Thyroid gland (tissue), 4 donors: ENCODE measurements at regions not wholly inside any gene's neighbourhood (a gene's known extent, or its start where the extent isn't known, plus 50 kb on each side); places are given as distances from the start of the nearest gene placed in this dataset.

Experiments
- DNase-seq, 2 donors: peaks; one replicate each; pipeline ENCODE4 v3.0.0-alpha.2; 2019
- H3K27ac ChIP-seq, 3 donors: fragments of 200-600 bp; sonication (generic); 1 replicate in 2 of 3; 2 replicates in 1 of 3; pipeline ENCODE4 v1.5.1; 2016 to 2019; ENCODE audit warnings: mild to moderate bottlenecking in 1 of 3, moderate library complexity in 1 of 3
- H3K27me3 ChIP-seq: fragments of 200-600 bp; sonication (generic); one replicate; pipeline ENCODE4 v1.5.1; 2019
- H3K36me3 ChIP-seq, 2 donors: fragments of 200-600 bp; sonication (generic); one replicate each; pipeline ENCODE4 v1.5.1; 2016 to 2019
- H3K4me1 ChIP-seq, 2 donors: fragments of 200-600 bp; sonication (generic); one replicate each; pipeline ENCODE4 v1.5.1; 2017 to 2019
- H3K4me3 ChIP-seq, 3 donors: fragments of 200-600 bp; sonication (generic); replicated peaks in 1 of 3; 1 replicate in 2 of 3; 2 replicates in 1 of 3; pipeline ENCODE4 v1.5.1; 2016; ENCODE audit warnings: mild to moderate bottlenecking in 1 of 3
- H3K9me3 ChIP-seq: fragments of 200-600 bp; sonication (generic); one replicate; pipeline ENCODE4 v1.5.1; 2017
- POLR2A ChIP-seq, 2 donors: fragments of 450-650 bp; IDR thresholded peaks; one replicate each; pipeline ENCODE4 v1.6.1; 2017; ENCODE audit warnings: antibody characterized with exemption in 2 of 2, mild to moderate bottlenecking in 2 of 2, moderate library complexity in 1 of 2
- WGBS, 2 donors: methylation state at CpG; one replicate each; pipeline ENCODE4 v1.1.5; 2017; 5-methylcytosine and 5-hydroxymethylcytosine counted together
- intact Hi-C: fragments of 100-400 bp; cut with DNase I; formaldehyde crosslinking; loops from one replicate; pipeline ENCODE4 v1.15.1; 2023
- TF ChIP-seq, protein P1 (sequence below), 6 experiments: fragments of 200-600 bp in 3 of 6; fragments of 450-650 bp in 3 of 6; sonication (generic) in 3 of 6; IDR thresholded peaks; one replicate each; pipeline ENCODE4 v1.5.1; 2016 to 2019; ENCODE audit warnings: antibody characterized with exemption in 6 of 6, mild to moderate bottlenecking in 2 of 6, inconsistent platforms in 1 of 6, moderate library complexity in 1 of 6

DNA sequence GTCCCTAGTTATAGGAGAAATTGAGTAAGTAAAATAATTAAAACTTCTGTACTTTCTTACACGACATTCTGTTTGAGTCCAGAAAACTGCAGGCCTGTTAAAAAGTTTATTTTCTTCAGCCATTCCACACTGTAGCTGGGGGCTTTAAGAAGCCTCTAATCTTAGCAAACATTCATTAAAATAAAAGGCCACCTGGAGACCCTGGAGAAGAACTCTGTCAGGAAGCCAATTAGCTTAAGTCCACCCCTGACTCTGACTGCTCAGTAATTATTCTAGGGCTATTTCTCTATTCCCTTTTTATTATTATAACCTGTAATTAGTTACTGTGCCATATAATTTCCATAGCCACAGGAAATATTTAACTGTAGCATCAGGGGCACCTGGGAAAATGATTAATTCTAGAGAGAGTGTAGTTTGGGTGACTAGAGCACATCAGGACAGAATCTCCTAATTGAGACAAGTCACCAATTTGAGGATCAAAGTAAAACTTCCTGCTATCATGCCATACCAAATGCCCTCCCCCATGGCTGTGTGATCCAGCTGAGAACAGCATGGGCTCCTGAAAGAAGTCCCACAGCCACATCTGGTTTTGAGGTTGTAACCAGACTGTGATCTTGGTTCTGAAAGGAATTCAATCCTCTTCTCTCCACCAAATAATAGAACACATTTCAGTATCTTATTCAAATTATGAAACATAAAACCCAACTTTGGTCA lies 1302.3 kb downstream of the XPNPEP1 start:
- TF ChIP-seq, protein P1, sequence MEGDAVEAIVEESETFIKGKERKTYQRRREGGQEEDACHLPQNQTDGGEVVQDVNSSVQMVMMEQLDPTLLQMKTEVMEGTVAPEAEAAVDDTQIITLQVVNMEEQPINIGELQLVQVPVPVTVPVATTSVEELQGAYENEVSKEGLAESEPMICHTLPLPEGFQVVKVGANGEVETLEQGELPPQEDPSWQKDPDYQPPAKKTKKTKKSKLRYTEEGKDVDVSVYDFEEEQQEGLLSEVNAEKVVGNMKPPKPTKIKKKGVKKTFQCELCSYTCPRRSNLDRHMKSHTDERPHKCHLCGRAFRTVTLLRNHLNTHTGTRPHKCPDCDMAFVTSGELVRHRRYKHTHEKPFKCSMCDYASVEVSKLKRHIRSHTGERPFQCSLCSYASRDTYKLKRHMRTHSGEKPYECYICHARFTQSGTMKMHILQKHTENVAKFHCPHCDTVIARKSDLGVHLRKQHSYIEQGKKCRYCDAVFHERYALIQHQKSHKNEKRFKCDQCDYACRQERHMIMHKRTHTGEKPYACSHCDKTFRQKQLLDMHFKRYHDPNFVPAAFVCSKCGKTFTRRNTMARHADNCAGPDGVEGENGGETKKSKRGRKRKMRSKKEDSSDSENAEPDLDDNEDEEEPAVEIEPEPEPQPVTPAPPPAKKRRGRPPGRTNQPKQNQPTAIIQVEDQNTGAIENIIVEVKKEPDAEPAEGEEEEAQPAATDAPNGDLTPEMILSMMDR (IDR thresholded peaks at IDR 0.05), result no peak
- TF ChIP-seq POLR2A (IDR thresholded peaks at IDR 0.05), result no peak
- 46 to 72% methylated on average over 1 of the region's 1 CpG for WGBS, 2 donors
- intact Hi-C loops, result no loop called here
- no peak for DNase-seq
- Histone ChIP-seq H3K4me3 (no peak overlapping the region), H3K27me3 (no peaks in the 10 kb centered on the region), H3K27ac (no peak overlapping the region), H3K4me1 (no peaks in the 10 kb centered on the region), H3K36me3 (no peaks in the 10 kb centered on the region), H3K9me3 (no peaks in the 10 kb centered on the region)

DNA sequence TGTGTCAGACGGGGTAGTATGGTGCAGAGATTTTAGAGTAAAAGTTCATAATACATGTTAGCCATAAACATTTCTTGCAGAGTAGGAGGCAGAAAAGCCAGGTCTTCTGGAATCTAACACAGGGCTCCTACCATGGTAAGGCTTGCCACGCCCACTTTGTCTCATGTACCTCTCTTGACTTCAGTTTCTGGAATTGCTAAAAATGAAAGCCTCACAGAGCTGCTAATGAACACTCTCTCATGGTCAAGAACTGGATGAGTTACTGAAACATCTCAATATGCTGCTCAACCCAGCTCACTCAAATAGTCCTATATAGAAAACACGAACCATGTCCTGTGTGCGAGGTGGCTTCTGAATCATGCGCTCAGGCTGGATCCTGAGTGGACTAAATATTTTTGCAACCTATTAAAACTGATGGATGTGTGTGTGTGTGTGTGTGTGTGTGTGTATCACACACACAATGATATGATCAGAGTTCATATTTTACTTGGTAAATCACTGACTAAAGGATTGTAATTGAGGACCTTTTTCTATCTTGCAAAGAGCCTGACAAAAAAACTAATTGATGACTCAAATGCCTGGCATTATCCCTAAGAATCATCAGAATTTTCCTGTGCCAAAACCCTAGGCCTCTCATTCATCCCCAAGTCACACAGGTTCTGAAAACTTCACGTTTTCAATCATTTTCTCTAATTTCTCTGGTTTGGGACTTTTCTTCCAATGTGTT lies 1306.6 kb downstream of the XPNPEP1 start:
- intact Hi-C loops, result no loop called here
- H3K4me3 ChIP-seq, result no peak overlapping the region
- H3K27ac ChIP-seq, result no peak overlapping the region
- WGBS, 2 donors, result 77 to 94% methylated on average over 6 of the region's 6 CpGs
- H3K27me3 ChIP-seq, result no peaks in the 10 kb centered on the region
- DNase-seq, result no peak
- no peaks in the 10 kb centered on the region for H3K9me3 ChIP-seq
- H3K4me1 ChIP-seq, result no peaks in the 10 kb centered on the region
- TF ChIP-seq, protein P1 (IDR thresholded peaks at IDR 0.05), result no peak
- TF ChIP-seq POLR2A (IDR thresholded peaks at IDR 0.05), result no peak
- no peaks in the 10 kb centered on the region for H3K36me3 ChIP-seq

DNA sequence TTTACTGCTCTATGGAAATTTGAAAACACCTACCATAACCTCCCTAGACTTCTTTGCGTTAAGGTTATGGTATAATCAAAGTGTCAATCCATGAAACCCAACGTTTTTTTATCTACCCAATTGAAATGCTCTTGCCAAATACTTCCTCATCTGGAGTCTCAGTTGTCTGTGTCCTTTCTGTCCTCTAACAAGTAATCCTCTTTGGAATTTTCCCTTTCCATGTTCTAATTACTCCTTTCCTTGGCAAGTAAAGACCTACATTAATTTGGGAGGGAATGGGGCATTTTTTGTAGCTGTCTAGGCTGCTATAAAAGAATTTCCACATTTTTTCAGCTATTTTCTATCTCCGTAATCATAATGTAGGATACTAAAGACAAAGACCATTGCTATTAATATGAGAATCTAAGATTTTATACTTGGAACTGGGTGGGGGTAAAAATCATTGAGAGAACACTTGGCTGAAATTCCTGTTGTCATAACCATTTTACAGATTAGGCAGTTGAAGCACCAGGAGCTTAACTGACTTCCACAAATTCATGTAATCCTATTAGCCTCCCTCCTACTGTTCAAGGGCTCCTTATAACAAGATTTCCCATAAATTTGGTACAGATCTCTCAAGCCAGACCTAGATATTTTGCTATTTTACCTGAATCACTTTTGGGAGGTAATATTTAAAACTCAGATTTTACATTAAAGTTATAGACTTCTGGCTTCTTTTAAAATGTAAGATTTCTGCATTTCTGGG lies 1307.6 kb downstream of the XPNPEP1 start:
- H3K36me3 ChIP-seq, result no peaks in the 10 kb centered on the region
- no peak overlapping the region for H3K4me3 ChIP-seq
- no peak overlapping the region for H3K27ac ChIP-seq
- intact Hi-C loops, result no loop called here
- no peak for DNase-seq
- no peak for TF ChIP-seq POLR2A (IDR thresholded peaks at IDR 0.05)
- TF ChIP-seq, protein P1 (IDR thresholded peaks at IDR 0.05), result no peak
- H3K27me3 ChIP-seq, result no peaks in the 10 kb centered on the region
- WGBS, 2 donors, result 73 to 74% methylated on average over 3 of the region's 3 CpGs
- H3K4me1 ChIP-seq, result no peaks in the 10 kb centered on the region
- no peaks in the 10 kb centered on the region for H3K9me3 ChIP-seq

DNA sequence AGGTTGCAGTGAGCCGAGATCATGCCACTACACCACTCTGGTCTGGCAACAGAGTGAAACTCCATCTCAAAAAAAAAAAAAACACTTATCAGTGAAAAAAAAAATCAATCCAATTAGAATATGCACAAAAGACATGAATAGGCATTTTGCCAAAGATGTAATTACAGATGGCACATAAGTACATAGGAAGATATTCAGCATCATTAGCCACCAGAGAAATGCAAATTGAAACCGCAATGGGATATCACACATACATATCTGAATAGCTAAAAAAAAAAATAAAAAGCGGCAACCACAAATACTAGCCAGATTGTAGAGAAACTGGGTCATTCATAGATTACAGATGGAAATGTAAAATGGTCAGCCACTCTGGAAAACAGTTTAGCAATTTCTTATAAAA lies 1310.8 kb downstream of the XPNPEP1 start:
- no peak for DNase-seq
- 57 to 62% methylated on average over 3 of the region's 3 CpGs for WGBS, 2 donors
- Histone ChIP-seq H3K4me1 (no peaks in the 10 kb centered on the region), H3K9me3 (no peaks in the 10 kb centered on the region), H3K27ac (no peak overlapping the region), H3K27me3 (no peaks in the 10 kb centered on the region), H3K4me3 (no peak overlapping the region), H3K36me3 (no peaks in the 10 kb centered on the region)
- TF ChIP-seq, protein P1 (IDR thresholded peaks at IDR 0.05), result no peak
- no peak for TF ChIP-seq POLR2A (IDR thresholded peaks at IDR 0.05)
- intact Hi-C loops, result no loop called here
